ENCODE measurements at regions not wholly inside any gene's neighbourhood (a gene's known extent, or its start where the extent isn't known, plus 50 kb on each side); places are given as distances from the start of the nearest gene placed in this dataset.

DNA sequence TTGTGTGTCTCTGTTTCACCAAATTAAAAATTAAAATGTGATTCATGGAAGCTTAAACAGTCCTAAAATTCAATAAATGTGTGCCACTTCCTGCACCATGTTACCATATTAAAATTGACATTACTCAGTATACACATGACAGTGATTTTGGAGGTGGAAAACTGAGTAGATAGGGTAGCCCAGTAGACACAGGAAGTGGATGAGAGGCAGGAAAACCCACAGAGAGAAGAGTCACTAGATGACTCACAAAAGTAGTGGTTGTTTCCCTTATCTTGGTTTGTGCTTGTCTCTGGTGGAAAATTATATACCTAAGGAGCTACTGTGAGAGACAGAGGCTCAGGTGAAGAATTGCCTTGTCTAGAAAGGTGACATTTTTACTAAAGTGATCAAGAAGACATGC, 375.8 kb upstream of the CXorf51B start:
- Histone ChIP-seq H3K27ac (ENCODE audit: control insufficient read depth, insufficient read depth) (no peak overlapping the region), H3K79me2 (ENCODE audit: control insufficient read depth, insufficient read depth, low read length) (no peaks in the 10 kb centered on the region), H3K9ac (ENCODE audit: control insufficient read depth, insufficient read depth, low read length) (no peak overlapping the region), H3K4me3 (no peak overlapping the region), H2AFZ (ENCODE audit: control insufficient read depth, low read depth, low read length) (no peak overlapping the region), H3K36me3 (ENCODE audit: control insufficient read depth in 2 of 2, insufficient read depth in 2 of 2, low read length in 1 of 2) (no peaks in the 10 kb centered on the region), H3K4me1 (ENCODE audit: control insufficient read depth, insufficient read depth, low read length) (no peaks in the 10 kb centered on the region), H3K4me2 (ENCODE audit: control insufficient read depth, insufficient read depth) (no peak overlapping the region), H3K27me3 (replicated peaks in 1 of 2; ENCODE audit: control insufficient read depth in 2 of 2, insufficient read depth in 2 of 2, low read length in 1 of 2) (no peaks in the 10 kb centered on the region), H3K9me3 (replicated peaks; ENCODE audit: control insufficient read depth, insufficient read depth, low read length) (no peaks in the 10 kb centered on the region), H4K20me1 (ENCODE audit: control insufficient read depth, insufficient read depth) (no peaks in the 10 kb centered on the region)
- ATAC-seq = no peak
- DNase-seq (ENCODE audit: low read depth, low spot score) = no peak
- no TSS peak for BruUV-seq (replicated peaks)
- in situ Hi-C loops (cut with MboI) = no loop called here
- TF ChIP-seq HDAC2 (IDR thresholded peaks at IDR 0.05) = no peak
- no peak for TF ChIP-seq MEF2B (IDR thresholded peaks at IDR 0.05; ENCODE audit: partially characterized antibody, poor library complexity, severe bottlenecking)
- TF ChIP-seq RCOR1 (conservative IDR thresholded peaks at IDR 0.05; ENCODE audit: low read depth, low read length) = no peak
- no peak for TF ChIP-seq NFYB (IDR thresholded peaks at IDR 0.05; ENCODE audit: insufficient read depth, low read depth, low read length)
- TF ChIP-seq NR2C2 (IDR thresholded peaks at IDR 0.05; ENCODE audit: borderline replicate concordance, control insufficient read depth, insufficient read length, low read depth) = no peak
- TF ChIP-seq, protein P1, sequence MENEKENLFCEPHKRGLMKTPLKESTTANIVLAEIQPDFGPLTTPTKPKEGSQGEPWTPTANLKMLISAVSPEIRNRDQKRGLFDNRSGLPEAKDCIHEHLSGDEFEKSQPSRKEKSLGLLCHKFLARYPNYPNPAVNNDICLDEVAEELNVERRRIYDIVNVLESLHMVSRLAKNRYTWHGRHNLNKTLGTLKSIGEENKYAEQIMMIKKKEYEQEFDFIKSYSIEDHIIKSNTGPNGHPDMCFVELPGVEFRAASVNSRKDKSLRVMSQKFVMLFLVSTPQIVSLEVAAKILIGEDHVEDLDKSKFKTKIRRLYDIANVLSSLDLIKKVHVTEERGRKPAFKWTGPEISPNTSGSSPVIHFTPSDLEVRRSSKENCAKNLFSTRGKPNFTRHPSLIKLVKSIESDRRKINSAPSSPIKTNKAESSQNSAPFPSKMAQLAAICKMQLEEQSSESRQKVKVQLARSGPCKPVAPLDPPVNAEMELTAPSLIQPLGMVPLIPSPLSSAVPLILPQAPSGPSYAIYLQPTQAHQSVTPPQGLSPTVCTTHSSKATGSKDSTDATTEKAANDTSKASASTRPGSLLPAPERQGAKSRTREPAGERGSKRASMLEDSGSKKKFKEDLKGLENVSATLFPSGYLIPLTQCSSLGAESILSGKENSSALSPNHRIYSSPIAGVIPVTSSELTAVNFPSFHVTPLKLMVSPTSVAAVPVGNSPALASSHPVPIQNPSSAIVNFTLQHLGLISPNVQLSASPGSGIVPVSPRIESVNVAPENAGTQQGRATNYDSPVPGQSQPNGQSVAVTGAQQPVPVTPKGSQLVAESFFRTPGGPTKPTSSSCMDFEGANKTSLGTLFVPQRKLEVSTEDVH (IDR thresholded peaks at IDR 0.05; ENCODE audit: low read depth, partially characterized antibody) = no peak
- RAD21 ChIA-PET (ENCODE audit: unreplicated experiment) = no interaction called here
- intact Hi-C loops (cut with micrococcal nuclease; ENCODE audit: unreplicated experiment) = no loop called here
- POLR2A ChIA-PET = no interaction called here
- no peak for FAIRE-seq
- SMC1A ChIA-PET (ENCODE audit: uncharacterized antibody, unreplicated experiment) = no interaction called here
- CTCF ChIA-PET = no interaction called here

DNA sequence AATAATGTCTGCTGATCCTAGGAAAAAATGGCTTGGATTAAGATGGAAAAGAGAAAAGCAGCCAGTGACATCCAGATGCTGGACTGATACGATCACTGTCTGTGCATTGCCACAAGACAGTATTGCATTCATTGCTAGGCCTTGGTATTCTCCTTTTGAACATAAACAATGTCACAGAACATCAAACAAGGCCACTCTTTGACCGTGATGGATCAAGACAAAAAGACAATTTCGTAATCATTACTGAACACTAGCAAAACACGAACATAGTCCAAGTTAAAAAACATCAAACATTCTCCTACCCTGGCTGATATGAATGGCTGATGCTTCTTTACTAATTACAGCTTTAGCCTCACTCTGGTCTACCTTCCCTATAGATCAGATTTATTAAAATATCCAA, 374.1 kb upstream of the CXorf51B start:
- Histone ChIP-seq H3K4me3 (no peak overlapping the region), H3K79me2 (ENCODE audit: control insufficient read depth, insufficient read depth, low read length) (no peaks in the 10 kb centered on the region), H3K27me3 (replicated peaks in 1 of 2; ENCODE audit: control insufficient read depth in 2 of 2, insufficient read depth in 2 of 2, low read length in 1 of 2) (no peaks in the 10 kb centered on the region), H3K9me3 (replicated peaks; ENCODE audit: control insufficient read depth, insufficient read depth, low read length) (no peaks in the 10 kb centered on the region), H3K4me2 (ENCODE audit: control insufficient read depth, insufficient read depth) (no peak overlapping the region), H3K36me3 (ENCODE audit: control insufficient read depth in 2 of 2, insufficient read depth in 2 of 2, low read length in 1 of 2) (no peaks in the 10 kb centered on the region), H3K9ac (ENCODE audit: control insufficient read depth, insufficient read depth, low read length) (no peak overlapping the region), H3K4me1 (ENCODE audit: control insufficient read depth, insufficient read depth, low read length) (no peaks in the 10 kb centered on the region), H2AFZ (ENCODE audit: control insufficient read depth, low read depth, low read length) (no peak overlapping the region), H3K27ac (ENCODE audit: control insufficient read depth, insufficient read depth) (no peak overlapping the region), H4K20me1 (ENCODE audit: control insufficient read depth, insufficient read depth) (no peaks in the 10 kb centered on the region)
- DNase-seq (ENCODE audit: low read depth, low spot score) (no peak), ATAC-seq (no peak), FAIRE-seq (no peak)
- RAD21 ChIA-PET (ENCODE audit: unreplicated experiment) = no interaction called here
- intact Hi-C loops (cut with micrococcal nuclease; ENCODE audit: unreplicated experiment) = no loop called here
- in situ Hi-C loops (cut with MboI) = no loop called here
- no TSS peak for BruUV-seq (replicated peaks)
- POLR2A ChIA-PET = no interaction called here
- SMC1A ChIA-PET (ENCODE audit: uncharacterized antibody, unreplicated experiment) = no interaction called here
- CTCF ChIA-PET = no interaction called here
- 15% methylated on average over 4 of the region's 4 CpGs for WGBS (ENCODE audit: insufficient coverage, insufficient replicate concordance, low lambda C conversion rate, missing lambda C conversion rate)
- TF ChIP-seq, protein P2, sequence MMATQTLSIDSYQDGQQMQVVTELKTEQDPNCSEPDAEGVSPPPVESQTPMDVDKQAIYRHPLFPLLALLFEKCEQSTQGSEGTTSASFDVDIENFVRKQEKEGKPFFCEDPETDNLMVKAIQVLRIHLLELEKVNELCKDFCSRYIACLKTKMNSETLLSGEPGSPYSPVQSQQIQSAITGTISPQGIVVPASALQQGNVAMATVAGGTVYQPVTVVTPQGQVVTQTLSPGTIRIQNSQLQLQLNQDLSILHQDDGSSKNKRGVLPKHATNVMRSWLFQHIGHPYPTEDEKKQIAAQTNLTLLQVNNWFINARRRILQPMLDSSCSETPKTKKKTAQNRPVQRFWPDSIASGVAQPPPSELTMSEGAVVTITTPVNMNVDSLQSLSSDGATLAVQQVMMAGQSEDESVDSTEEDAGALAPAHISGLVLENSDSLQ (IDR thresholded peaks at IDR 0.05) = no peak
- TF ChIP-seq, protein P3, sequence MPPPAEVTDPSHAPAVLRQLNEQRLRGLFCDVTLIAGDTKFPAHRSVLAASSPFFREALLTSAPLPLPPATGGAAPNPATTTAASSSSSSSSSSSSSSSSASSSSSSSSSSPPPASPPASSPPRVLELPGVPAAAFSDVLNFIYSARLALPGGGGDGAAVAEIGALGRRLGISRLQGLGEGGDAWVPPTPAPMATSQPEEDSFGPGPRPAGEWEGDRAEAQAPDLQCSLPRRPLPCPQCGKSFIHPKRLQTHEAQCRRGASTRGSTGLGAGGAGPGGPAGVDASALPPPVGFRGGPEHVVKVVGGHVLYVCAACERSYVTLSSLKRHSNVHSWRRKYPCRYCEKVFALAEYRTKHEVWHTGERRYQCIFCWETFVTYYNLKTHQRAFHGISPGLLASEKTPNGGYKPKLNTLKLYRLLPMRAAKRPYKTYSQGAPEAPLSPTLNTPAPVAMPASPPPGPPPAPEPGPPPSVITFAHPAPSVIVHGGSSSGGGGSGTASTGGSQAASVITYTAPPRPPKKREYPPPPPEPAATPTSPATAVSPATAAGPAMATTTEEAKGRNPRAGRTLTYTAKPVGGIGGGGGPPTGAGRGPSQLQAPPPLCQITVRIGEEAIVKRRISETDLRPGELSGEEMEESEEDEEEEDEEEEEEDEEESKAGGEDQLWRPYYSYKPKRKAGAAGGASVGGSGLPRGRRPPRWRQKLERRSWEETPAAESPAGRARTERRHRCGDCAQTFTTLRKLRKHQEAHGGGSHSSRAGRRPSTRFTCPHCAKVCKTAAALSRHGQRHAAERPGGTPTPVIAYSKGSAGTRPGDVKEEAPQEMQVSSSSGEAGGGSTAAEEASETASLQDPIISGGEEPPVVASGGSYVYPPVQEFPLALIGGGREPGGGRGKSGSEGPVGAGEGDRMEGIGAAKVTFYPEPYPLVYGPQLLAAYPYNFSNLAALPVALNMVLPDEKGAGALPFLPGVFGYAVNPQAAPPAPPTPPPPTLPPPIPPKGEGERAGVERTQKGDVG (CRISPR knock-in tag; IDR thresholded peaks at IDR 0.05) = no peak
- TF ChIP-seq MEF2B (IDR thresholded peaks at IDR 0.05; ENCODE audit: partially characterized antibody, poor library complexity, severe bottlenecking) (no peak), IKZF2 (IDR thresholded peaks at IDR 0.05) (no peak)
- TF ChIP-seq, protein P4, sequence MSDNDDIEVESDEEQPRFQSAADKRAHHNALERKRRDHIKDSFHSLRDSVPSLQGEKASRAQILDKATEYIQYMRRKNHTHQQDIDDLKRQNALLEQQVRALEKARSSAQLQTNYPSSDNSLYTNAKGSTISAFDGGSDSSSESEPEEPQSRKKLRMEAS (IDR thresholded peaks at IDR 0.05; ENCODE audit: low read depth, low read length) = no peak

Measured in GM12878 (cell line).